PC-3 (cell line): ENCODE measurements at regions not wholly inside any gene's neighbourhood (a gene's known extent, or its start where the extent isn't known, plus 50 kb on each side); places are given as distances from the start of the nearest gene placed in this dataset.

ENCODE experiments used
- EZH2 ChIP-seq: fragments of 300-600 bp; sonication (generic); IDR thresholded peaks from one replicate; pipeline ENCODE4 v1.6.1; 2017; ENCODE audit warnings: antibody characterized with exemption, mild to moderate bottlenecking, low read length; ENCODE audit not compliant: unreplicated experiment
- TF ChIP-seq, protein P1 (sequence below): fragments of 300-600 bp; sonication (generic); conservative IDR thresholded peaks from 2 replicates; pipeline ENCODE4 v1.5.1; 2017; ENCODE audit warnings: antibody characterized with exemption, low read depth, mild to moderate bottlenecking, low read length

DNA sequence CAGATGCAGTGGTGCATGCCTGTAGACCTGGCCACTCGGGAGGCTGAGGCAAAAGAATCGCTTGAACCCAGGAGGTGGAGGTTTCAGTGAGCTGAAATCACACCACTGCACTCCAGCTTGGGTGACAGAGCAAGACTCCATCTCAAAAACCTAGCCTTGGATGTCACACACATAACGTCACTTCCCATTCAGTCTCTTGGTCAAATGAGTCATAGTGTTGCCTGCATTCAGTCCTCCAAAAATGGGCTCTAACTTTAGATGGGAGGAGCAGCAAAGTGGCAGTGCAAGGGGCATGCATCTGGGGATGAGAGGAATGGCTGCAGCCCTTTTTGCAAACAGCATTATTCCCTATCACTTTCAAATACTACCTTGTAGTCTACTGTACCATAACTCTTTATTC lies 62.9 kb upstream of the AGBL1 start:
- TF ChIP-seq, protein P1, sequence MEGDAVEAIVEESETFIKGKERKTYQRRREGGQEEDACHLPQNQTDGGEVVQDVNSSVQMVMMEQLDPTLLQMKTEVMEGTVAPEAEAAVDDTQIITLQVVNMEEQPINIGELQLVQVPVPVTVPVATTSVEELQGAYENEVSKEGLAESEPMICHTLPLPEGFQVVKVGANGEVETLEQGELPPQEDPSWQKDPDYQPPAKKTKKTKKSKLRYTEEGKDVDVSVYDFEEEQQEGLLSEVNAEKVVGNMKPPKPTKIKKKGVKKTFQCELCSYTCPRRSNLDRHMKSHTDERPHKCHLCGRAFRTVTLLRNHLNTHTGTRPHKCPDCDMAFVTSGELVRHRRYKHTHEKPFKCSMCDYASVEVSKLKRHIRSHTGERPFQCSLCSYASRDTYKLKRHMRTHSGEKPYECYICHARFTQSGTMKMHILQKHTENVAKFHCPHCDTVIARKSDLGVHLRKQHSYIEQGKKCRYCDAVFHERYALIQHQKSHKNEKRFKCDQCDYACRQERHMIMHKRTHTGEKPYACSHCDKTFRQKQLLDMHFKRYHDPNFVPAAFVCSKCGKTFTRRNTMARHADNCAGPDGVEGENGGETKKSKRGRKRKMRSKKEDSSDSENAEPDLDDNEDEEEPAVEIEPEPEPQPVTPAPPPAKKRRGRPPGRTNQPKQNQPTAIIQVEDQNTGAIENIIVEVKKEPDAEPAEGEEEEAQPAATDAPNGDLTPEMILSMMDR, result no peak
- TF ChIP-seq EZH2, result no peak
